Mammary epithelial cell (primary cell): ENCODE measurements at regions not wholly inside any gene's neighbourhood (a gene's known extent, or its start where the extent isn't known, plus 50 kb on each side); places are given as distances from the start of the nearest gene placed in this dataset.

Experiments
- EZH2 ChIP-seq: IDR thresholded peaks from 2 replicates; pipeline ENCODE4 v1.6.1; 2012; ENCODE audit warnings: low read length, inconsistent platforms, borderline replicate concordance
- TF ChIP-seq, protein P1 (sequence below), 2 donors: IDR thresholded peaks in 1 of 2; conservative IDR thresholded peaks in 1 of 2; 2 replicates each; pipeline ENCODE4 v1.5.1; 2011 to 2012; ENCODE audit warnings: inconsistent platforms in 2 of 2, low read length in 2 of 2, mild to moderate bottlenecking in 2 of 2, control low read depth in 1 of 2, low read depth in 1 of 2; ENCODE audit not compliant: insufficient read depth in 1 of 2; ENCODE audit errors: extremely low read depth in 1 of 2

- TF ChIP-seq, protein P1, sequence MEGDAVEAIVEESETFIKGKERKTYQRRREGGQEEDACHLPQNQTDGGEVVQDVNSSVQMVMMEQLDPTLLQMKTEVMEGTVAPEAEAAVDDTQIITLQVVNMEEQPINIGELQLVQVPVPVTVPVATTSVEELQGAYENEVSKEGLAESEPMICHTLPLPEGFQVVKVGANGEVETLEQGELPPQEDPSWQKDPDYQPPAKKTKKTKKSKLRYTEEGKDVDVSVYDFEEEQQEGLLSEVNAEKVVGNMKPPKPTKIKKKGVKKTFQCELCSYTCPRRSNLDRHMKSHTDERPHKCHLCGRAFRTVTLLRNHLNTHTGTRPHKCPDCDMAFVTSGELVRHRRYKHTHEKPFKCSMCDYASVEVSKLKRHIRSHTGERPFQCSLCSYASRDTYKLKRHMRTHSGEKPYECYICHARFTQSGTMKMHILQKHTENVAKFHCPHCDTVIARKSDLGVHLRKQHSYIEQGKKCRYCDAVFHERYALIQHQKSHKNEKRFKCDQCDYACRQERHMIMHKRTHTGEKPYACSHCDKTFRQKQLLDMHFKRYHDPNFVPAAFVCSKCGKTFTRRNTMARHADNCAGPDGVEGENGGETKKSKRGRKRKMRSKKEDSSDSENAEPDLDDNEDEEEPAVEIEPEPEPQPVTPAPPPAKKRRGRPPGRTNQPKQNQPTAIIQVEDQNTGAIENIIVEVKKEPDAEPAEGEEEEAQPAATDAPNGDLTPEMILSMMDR (conservative IDR thresholded peaks at IDR 0.05 in 1 of 2, IDR thresholded peaks at IDR 0.05 in 1 of 2; ENCODE audit: extremely low read depth in 1 of 2, insufficient read depth in 1 of 2, low read depth in 1 of 2, low read length in 2 of 2), result no peak
- TF ChIP-seq EZH2, result no peak
Observed at GRCh38 chr4:114368751-114369150, 229.9 kb upstream of the UGT8 start.
